ENCODE measurements at regions not wholly inside any gene's neighbourhood (a gene's known extent, or its start where the extent isn't known, plus 50 kb on each side); places are given as distances from the start of the nearest gene placed in this dataset.
"Not testable (repeated sequence)": the region's sequence is repeated elsewhere in the genome, so short reads cannot be mapped to it uniquely, and the experiment has no call there.

- not testable (repeated sequence) for TF ChIP-seq EZH2phosphoT487 (IDR thresholded peaks at IDR 0.05; ENCODE audit: low read depth); CTCF (IDR thresholded peaks at IDR 0.05; ENCODE audit: low read depth, low read length)
Measured at GRCh38 chr15:62870701-62871100, 171.8 kb upstream of the TPM1 start.

Data from OCI-LY3 (cell line).